Endothelial cell of umbilical vein (primary cell): ENCODE measurements at regions not wholly inside any gene's neighbourhood (a gene's known extent, or its start where the extent isn't known, plus 50 kb on each side); places are given as distances from the start of the nearest gene placed in this dataset.

ENCODE experiments used
- BruUV-seq: library from RNA; stranded (reverse); fragments of 400-500 nt; replicated peaks from 2 replicates; lab custom pipeline; 2021; lab: Mats Ljungman, UMichigan
- CTCF ChIA-PET: fragments of 300-600, 350-600 bp; sonication (Branson Sonifier 250); formaldehyde crosslinking; loops from one replicate; lab custom pipeline; 2021; ENCODE audit warnings: antibody characterized with exemption, inconsistent platforms; lab: Charles Lee
- POLR2A ChIA-PET: fragments of 300-600, 350-600 bp; sonication (Branson Sonifier 250); formaldehyde crosslinking; loops from one replicate; lab custom pipeline; 2021; ENCODE audit warnings: antibody characterized with exemption, inconsistent platforms; lab: Charles Lee
- DNase-seq: peaks from one replicate; pipeline ENCODE4 v3.0.0-alpha.2; 2011; ENCODE audit warnings: low read depth, low spot score
- FAIRE-seq: peaks from 2 replicates; lab custom pipeline; 2011; peaks lifted over from hg19 to GRCh38; lab: Jason Lieb, UNC
- H2AFZ ChIP-seq: 2 replicates; pipeline ENCODE4 v1.6.0; 2012; ENCODE audit warnings: low read depth, low read length, control low read depth, inconsistent platforms
- H3K27ac ChIP-seq: 2 replicates; pipeline ENCODE4 v1.5.1; 2011; ENCODE audit warnings: low read depth, mild to moderate bottlenecking, control low read depth, low read length, moderate library complexity; ENCODE audit not compliant: insufficient read depth
- H3K27me3 ChIP-seq, 2 experiments: 2 replicates each; pipeline versions ENCODE4 v1.6.0 to v1.6.1; 2011; ENCODE audit warnings: low read length in 2 of 2, mixed read lengths in 1 of 2; ENCODE audit not compliant: control insufficient read depth in 2 of 2, insufficient read depth in 2 of 2
- H3K36me3 ChIP-seq, 2 experiments: 2 replicates in 1 of 2; 3 replicates in 1 of 2; pipeline ENCODE4 v1.5.1; 2011; ENCODE audit warnings: low read length in 2 of 2, mild to moderate bottlenecking in 1 of 2, moderate library complexity in 1 of 2; ENCODE audit not compliant: control insufficient read depth in 2 of 2, insufficient read depth in 2 of 2; ENCODE audit errors: extremely low read depth in 1 of 2
- H3K4me1 ChIP-seq: 3 replicates; pipeline ENCODE4 v1.5.1; 2011; ENCODE audit warnings: mild to moderate bottlenecking, low read length; ENCODE audit not compliant: control insufficient read depth, insufficient read depth; ENCODE audit errors: extremely low read depth
- H3K4me2 ChIP-seq: 2 replicates; pipeline ENCODE4 v1.6.1; 2011; ENCODE audit warnings: low read length, control low read depth, mixed read lengths; ENCODE audit not compliant: insufficient read depth
- H3K4me3 ChIP-seq, 3 experiments: fragments of 200-600 bp in 1 of 3; sonication (generic), shearing (Covaris generic) in 1 of 3; replicated peaks in 1 of 3; 2 replicates each; pipeline ENCODE4 v1.5.1; 2011 to 2016; ENCODE audit warnings: control low read depth in 3 of 3, low read length in 3 of 3, mild to moderate bottlenecking in 2 of 3, inconsistent platforms in 1 of 3, low read depth in 1 of 3, moderate library complexity in 1 of 3; ENCODE audit not compliant: insufficient read depth in 1 of 3
- H3K79me2 ChIP-seq: 2 replicates; pipeline ENCODE4 v1.6.0; 2012; ENCODE audit warnings: low read length, inconsistent platforms; ENCODE audit not compliant: control insufficient read depth, insufficient read depth
- H3K9ac ChIP-seq: replicated peaks from 2 replicates; pipeline ENCODE3; 2011; ENCODE audit warnings: low read length, control low read depth; ENCODE audit not compliant: insufficient read depth; ENCODE audit errors: extremely low read depth
- H3K9me1 ChIP-seq: replicated peaks from 3 replicates; pipeline ENCODE4 v1.6.0; 2011; ENCODE audit warnings: mild to moderate bottlenecking, low read length; ENCODE audit not compliant: control insufficient read depth, insufficient read depth; ENCODE audit errors: extremely low read depth
- H3K9me3 ChIP-seq: replicated peaks from 2 replicates; pipeline ENCODE4 v1.5.1; 2012; ENCODE audit warnings: low read length, inconsistent platforms; ENCODE audit not compliant: control insufficient read depth, insufficient read depth
- H4K20me1 ChIP-seq: replicated peaks from 2 replicates; pipeline ENCODE3; 2011; ENCODE audit warnings: mild to moderate bottlenecking, low read length; ENCODE audit not compliant: control insufficient read depth, insufficient read depth; ENCODE audit errors: extremely low read depth
- CTCF ChIP-seq, 2 donors: IDR thresholded peaks; 1 replicate in 1 of 2; 2 replicates in 1 of 2; pipeline ENCODE4 v1.5.1; 2011; ENCODE audit warnings: low read length in 2 of 2, mild to moderate bottlenecking in 2 of 2, moderate library complexity in 2 of 2, control low read depth in 1 of 2, inconsistent platforms in 1 of 2, low read depth in 1 of 2; ENCODE audit not compliant: insufficient read depth in 1 of 2; ENCODE audit errors: extremely low read depth in 1 of 2
- EZH2 ChIP-seq: IDR thresholded peaks from 2 replicates; pipeline ENCODE4 v1.6.1; 2012; ENCODE audit warnings: borderline replicate concordance, low read depth, mild to moderate bottlenecking, moderate library complexity, low read length, inconsistent platforms; ENCODE audit not compliant: severe bottlenecking
- FOS ChIP-seq: IDR thresholded peaks from 2 replicates; pipeline ENCODE4 v1.6.1; 2011; ENCODE audit warnings: mild to moderate bottlenecking, low read length, moderate library complexity, borderline replicate concordance; ENCODE audit not compliant: insufficient read depth
- GATA2 ChIP-seq: IDR thresholded peaks from 2 replicates; pipeline ENCODE4 v1.7.0; 2011; ENCODE audit warnings: low read depth, mild to moderate bottlenecking, moderate library complexity, mixed read lengths, low read length; ENCODE audit not compliant: insufficient read length, insufficient read depth
- JUN ChIP-seq: IDR thresholded peaks from 2 replicates; pipeline ENCODE4 v1.6.1; 2011; ENCODE audit warnings: borderline replicate concordance, low read depth; ENCODE audit not compliant: insufficient read length, insufficient read depth
- MAX ChIP-seq: IDR thresholded peaks from 2 replicates; pipeline ENCODE4 v1.6.1; 2011; ENCODE audit not compliant: insufficient read depth, insufficient read length
- MYC ChIP-seq: IDR thresholded peaks from one replicate; pipeline ENCODE4 v1.6.1; 2011; ENCODE audit warnings: mild to moderate bottlenecking, low read depth, low read length
- POLR2A ChIP-seq: IDR thresholded peaks from 2 replicates; pipeline ENCODE4 v1.6.1; 2012; ENCODE audit warnings: low read depth, mild to moderate bottlenecking, control low read depth, low read length
- POLR2AphosphoS5 ChIP-seq: IDR thresholded peaks from 2 replicates; pipeline ENCODE4 v1.6.1; 2012; ENCODE audit warnings: low read depth, mild to moderate bottlenecking, control low read depth, low read length, moderate library complexity; ENCODE audit not compliant: insufficient read depth
- dilution Hi-C: fragments of 300-500 bp; cut with MboI; formaldehyde crosslinking; loops from one replicate; pipeline ENCODE4 v1.15.0; 2019; ENCODE audit warnings: low sequenced_read_pairs; ENCODE audit not compliant: extremely low pct_ligation_motif_present
- intact Hi-C: fragments of 100-400 bp; cut with micrococcal nuclease; formaldehyde crosslinking; loops from one replicate; pipeline ENCODE4 v1.10.0; 2022

- intact Hi-C loops: no loop called here
- no peaks in the 10 kb centered on the region for H3K9me3 ChIP-seq
- no peak for TF ChIP-seq GATA2
- no peak for TF ChIP-seq EZH2
- TF ChIP-seq MAX: no peak
- no peak for TF ChIP-seq FOS
- TF ChIP-seq POLR2A: no peak
- TF ChIP-seq CTCF (IDR thresholded peaks at IDR 0.05; ENCODE audit: extremely low read depth in 1 of 2, insufficient read depth in 1 of 2, low read depth in 1 of 2, low read length in 2 of 2): no peak
- TF ChIP-seq POLR2AphosphoS5: no peak
- no peak for TF ChIP-seq MYC
- no peak for TF ChIP-seq JUN
- H3K4me1 ChIP-seq: no peaks in the 10 kb centered on the region
- no peaks in the 10 kb centered on the region for H3K9me1 ChIP-seq
- H3K4me2 ChIP-seq: no peak overlapping the region
- POLR2A ChIA-PET: no interaction called here
- CTCF ChIA-PET: no interaction called here
- no peak overlapping the region for H2AFZ ChIP-seq
- no peak overlapping the region for H3K4me3 ChIP-seq
- no peak overlapping the region for H3K9ac ChIP-seq
- no peak for FAIRE-seq
- H3K36me3 ChIP-seq: no peaks in the 10 kb centered on the region
- dilution Hi-C loops: no loop called here
- no TSS peak for BruUV-seq
- H3K27ac ChIP-seq: no peak overlapping the region
- H4K20me1 ChIP-seq: no peaks in the 10 kb centered on the region
- H3K27me3 ChIP-seq: no peaks in the 10 kb centered on the region
- DNase-seq: no peak
- H3K79me2 ChIP-seq: no peaks in the 10 kb centered on the region
These were observed 72.7 kb downstream of the NAA11 start for GRCh38 chr4:79253168-79253567.
